ENCODE measurements at regions not wholly inside any gene's neighbourhood (a gene's known extent, or its start where the extent isn't known, plus 50 kb on each side); places are given as distances from the start of the nearest gene placed in this dataset.

DNA sequence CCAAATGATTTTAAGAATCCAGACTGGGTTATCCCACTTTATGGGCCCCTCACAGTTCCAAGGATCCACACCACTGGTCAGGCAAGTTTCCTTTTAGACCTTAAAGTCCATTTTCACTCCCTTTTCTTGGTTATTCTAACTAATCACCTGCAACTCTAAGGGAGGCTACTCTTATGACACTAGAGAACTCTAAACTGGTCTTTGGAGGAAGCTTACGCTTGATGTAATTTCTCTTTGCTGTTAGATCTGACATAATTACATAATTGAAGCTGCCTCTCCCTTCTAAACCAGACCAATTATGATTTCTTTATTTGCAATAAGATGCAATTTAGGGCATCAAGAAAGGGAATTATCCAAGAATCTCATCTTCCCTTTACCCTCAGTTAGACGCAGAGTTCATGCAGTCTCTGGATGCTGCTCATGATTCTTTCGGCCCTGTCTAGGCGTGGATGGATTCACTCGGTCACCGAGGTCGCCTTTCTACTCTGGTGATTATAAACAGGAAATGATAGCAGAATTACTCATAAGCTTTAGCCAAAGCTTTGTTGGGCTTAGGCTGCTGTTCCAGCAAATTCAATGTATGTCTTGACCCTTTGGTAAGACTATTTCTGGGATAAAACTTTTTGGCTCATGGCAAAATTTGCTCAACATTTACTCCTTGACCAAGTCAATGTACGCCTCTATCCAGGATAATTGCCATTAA is 130.9 kb upstream of the PRNP start:
- DNase-seq = no peak

DNA sequence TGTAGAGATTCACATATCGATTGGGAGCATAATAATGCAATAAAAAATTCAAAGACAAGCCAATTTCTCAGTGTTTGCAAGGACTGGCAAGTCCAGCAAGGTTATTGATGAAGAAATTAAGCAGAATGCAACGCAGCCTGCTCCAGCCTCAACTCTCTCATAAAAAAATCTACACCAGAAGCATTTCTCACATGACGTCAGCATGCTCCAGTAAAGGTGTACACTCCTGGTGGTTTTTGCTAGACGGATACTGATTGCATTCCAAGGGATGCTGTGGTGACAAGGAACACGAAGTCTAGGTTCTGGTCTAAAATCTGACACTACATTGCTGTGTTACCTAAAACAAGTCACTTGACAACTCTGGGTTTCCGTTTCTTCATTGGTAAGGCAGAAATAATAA is 131.9 kb upstream of the PRNP start:
- no peak for DNase-seq

DNA sequence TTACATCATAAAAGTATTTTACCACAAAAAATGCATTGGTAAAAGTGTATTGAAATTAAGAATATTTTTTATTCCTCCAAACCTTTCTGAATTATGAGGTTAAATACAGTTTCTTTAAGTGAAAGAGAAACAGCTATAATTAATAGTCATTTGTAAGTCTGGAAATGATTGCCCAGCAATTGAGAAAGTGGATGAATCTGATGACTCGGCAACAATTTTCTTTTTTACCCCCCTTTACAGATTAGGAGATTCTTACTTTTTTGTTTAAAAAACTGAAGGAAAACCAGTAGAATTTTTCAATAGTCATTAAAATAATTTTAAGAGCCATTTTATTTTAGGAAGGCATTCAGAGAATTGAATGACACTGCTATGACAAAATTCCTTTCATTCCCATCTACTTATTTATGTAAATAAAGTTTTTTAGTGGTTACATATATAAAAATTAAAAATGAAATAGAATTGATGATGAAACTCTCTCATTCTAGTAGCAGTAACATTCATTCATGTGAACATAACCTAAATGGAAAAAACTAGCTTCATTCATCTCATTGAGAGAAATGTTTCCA is 134.1 kb upstream of the PRNP start:
- DNase-seq = no peak

DNA sequence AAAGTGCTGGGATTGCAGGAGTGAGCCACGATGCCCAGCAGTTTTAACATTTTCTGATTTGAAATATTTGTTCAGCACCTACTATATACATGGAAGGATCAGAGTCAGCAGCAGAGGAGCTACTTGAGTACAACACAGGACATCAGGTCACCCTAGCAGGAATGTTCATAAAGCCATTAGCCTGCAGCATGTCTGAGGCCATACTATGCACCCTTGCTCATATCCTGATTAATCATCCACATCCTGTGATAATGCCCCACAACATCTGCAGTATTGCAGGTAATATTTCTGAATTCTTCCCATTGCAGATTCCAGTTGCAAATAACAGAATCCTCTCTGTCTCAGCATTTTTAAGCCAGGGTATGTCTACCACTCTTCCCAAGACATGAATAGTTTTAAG is 135.5 kb upstream of the PRNP start:
- no peak for DNase-seq

DNA sequence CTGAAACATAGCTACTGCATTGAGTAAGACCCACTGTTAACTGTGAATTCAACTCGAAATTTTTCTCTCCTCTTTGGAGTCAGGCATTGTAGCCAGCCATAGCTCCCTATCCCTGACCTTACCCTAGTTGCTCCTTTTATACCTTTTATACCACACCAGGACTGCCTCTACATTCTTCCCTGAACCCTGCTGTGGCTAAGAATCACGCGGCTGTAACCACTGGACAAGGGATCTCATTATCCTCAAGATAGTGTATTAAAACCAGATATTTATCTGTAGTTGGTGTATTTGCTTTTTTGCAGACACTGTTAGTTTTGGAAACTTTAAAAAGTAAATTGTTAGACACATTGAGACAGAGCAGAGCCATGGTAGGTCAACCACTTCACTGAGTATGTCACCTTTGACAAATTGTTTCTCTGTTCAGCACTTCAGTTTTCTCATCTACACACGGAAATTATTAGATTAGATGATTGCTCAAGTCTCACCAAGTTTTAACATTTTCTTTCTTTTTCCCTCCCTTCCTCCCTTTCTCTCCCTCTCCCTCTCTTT is 136.5 kb upstream of the PRNP start:
- DNase-seq = no peak

DNA sequence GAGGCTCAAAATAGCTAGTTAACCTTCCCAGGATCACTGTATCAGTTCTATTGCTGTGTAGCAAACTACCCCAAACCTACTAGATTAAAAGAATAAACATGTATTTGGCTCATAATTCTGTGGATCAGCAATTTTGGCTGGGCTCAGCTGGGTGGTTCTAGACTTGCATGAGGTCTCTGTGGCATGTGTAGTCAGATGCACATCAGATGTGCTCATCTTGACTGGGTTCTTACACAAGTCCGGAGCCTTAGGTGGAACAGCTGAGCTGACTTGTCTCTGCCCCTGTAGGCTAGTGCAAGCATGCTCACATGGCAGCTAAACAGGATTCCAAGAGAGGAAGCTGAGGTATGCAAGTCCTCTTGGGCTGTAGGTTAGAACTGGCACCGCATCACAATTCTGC is 137.7 kb upstream of the PRNP start:
- DNase-seq = no peak

DNA sequence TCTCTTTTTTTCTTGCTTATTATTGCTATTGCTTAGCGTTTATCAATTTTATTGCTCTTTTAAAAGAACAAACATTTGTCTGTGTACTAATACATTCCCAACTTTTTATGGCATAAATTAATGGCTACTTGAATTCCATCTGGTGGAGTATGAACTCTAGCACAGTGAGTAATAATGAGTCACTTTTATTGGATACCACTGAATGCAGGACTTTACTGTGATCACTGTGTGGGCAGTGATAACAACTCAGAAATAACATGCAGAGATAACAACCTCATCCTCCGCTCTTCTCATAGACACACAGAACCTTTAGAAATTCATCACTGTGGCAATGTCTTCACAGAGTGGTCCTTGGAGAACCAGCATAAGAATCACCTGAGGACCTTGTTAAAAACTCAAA is 139.5 kb upstream of the PRNP start:
- DNase-seq = no peak

DNA sequence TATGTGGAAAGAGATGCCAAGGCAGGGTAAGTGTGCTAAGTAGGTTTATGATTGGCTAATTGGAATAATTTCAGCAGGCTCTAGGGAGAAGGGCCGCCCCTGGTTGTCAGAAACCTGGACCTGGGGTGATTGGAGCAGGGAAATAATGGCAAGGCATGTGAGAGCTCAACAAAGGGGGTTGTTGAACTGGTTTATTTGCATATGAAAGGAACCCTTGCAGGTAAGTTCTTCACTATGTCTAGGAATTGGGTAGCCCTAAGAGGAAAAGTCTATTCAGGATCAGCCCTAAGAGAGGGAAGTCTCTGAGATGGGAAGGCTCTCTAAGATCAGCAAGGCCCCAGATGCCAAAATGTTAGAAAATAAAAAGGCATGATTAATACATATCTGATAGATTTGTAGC is 139.9 kb upstream of the PRNP start:
- DNase-seq = no peak

DNA sequence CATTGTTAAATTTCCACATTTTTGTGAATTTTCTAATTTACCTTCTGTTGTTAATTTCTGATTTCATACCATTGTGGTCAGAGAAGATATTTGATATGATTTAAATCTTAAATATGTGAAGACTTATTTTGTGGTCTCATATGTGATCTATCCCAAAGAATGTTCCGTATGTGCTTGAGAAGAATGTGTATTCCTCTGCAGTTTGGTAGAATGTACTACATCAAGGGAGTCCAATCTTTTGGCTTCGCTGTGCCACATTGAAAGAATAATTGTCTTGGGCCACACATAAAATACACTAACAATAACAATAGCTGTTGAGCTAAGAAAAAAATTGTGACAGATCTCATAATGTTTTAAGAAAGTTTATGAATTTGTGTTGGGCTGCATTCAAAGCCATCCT is 140.7 kb upstream of the PRNP start:
- no peak for DNase-seq

DNA sequence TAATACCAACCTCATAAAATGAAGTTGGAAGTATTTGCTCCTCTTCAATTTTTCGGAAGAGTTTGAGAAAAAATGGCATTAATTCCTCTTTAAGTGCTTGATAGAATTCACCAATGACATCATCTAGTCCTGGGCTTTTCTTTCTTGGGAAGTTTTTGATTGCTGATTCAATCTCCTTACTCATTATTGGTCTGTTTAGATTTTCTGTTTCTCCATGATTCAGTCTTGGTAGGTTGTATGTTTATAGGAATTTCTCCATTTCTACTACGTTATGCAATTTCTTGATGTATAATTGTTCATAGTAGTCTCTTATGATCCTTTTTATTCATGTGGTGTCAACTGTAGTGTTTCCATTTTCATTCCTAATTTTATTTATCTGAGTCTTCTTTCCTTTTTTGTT is 141.5 kb upstream of the PRNP start:
- DNase-seq = no peak

DNA sequence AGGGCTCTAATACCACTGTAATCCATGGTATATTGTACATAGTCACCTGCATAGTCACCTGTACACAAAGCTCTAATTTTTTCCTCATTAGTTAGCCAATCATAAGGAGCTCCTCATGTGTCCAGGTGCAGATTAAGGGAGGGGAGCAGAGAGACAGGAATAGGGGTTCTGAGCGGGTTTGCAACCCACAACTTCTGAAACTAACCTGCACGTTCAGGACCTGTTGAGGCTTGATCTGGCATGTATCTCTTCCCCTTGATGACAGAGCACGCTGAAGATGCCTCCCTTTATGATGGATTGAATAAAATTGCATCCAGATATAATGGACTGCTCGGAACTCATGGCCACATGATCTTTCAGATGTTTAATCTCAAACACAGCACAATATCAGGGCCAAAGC is 144.0 kb upstream of the PRNP start:
- DNase-seq = no peak

DNA sequence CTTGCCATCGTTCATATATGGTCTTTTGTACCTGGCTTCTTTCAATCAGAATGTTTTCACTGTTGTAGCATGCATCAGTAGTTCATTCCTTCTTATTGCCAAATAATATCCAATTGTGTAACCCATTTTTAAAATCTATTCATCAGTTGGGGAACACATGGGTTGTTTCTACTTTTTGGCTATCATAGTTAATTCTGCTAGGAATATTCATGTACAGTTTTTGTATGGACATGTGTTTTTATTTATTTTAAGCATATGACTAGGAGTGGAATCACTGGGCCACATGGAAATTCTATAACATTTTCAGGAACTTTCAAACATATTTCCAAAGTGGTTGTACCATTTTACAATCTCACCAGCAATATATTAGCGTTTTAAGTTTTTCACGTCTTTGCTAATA is 151.9 kb upstream of the PRNP start:
- DNase-seq = no peak

DNA sequence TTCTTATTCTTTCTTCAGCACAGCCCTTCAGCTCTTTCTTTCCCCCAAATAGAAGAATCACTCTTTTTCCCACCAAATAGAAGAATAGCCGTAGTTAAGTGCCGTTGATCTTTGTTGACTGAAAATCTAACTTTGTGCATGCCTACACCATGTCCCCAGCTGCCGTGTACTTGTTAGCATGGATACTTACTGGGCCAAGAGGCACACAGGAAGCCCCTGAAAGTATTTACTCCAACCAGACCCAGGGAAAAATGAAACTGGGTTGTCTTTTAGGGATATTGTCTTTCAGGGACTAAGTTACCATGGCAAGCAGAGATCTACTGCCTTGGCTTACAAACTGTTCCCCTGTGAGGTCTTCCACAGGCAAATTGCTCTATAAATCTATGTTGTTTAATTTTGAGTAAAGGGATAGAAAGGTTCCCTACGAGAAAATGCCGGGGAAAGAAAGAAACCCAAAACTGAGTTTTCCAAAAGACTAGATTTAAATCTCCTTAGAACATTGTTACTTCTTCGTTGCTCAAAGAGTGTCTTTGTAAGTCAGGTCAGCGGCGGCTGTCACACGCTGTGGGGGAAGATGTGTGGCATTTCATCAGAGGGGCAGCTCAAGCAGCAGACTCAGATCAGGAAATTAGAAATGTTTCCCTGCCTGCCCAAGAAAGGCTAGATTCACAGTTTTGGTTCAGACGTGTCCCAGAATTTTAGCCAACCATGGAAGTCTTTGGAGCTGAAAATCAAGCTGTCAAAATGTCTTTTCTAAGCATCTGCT is 152.7 kb upstream of the PRNP start:
- DNase-seq = no peak

DNA sequence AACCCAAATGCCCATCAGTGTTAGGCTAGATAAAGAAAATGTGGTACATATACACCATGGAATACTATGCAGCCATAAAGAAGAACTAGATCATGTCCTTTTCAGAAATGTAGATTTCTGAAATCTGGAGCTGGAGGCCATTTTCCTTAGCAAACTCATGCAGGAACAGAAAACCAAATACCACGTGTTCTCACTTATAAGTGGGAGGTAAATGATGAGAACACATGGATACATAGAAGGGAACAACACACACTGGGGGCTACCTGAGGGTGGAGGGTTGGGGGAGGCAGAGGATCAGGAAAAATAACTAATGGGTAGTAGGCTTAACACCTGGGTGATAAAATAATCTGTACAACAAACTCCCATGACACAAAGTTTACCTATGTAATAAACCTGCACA is 153.5 kb upstream of the PRNP start:
- DNase-seq = no peak

DNA sequence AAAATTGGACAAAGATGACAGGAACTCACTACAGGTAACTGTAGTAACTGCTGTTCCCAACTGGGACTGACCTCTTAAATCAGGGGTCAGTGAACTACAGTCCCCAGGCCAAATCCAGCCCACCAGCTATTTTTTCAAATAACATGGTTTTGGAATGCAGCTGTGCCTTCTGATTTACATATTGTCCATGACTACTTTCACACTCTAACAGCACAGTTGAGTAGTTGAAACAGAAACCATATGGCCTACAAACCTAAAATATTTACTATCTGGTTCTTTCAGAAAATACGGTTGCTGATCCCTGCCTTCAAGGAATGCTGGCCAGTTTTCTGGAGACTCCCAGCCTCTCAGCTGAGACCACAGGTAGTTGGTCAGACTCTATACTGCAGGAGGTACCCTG is 161.5 kb upstream of the PRNP start:
- DNase-seq = no peak

DNA sequence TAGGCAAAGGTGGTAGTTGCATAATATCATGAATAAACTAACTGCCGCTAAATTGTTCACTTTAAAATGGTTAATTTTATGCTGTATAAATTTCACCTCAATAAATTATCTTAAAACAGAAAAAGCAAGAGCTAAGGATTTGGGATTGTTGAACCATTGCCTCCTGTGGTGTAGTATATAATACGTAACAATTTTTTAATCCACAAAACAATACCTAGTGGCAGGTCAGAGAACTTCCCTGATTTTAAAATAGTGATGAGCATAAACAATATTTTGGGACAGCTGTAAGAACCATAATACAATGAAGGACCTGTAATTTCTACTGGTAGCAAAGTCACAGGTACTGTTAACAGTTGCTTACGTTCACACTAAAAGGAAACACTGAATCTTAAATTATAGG is 161.9 kb upstream of the PRNP start:
- no peak for DNase-seq

DNA sequence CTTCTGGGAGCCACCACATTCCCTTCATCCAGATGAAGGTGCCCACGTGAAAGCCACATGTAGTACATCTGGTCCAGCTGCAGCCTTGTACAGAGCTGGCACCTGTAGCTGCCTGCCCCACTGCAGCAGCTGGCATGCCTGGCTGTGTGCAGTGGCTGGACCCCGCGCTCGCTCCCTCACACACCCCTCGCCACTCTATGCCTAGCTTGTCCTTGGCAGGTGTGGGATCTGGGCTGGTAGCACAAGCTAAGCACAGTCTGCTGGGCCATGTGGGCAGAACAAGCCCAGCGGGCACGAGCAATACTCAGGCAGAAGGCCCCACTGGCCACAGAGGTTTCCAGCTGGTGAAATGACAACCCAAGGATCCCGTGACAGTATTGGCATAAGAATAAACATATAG is 163.9 kb upstream of the PRNP start:
- DNase-seq = no peak

DNA sequence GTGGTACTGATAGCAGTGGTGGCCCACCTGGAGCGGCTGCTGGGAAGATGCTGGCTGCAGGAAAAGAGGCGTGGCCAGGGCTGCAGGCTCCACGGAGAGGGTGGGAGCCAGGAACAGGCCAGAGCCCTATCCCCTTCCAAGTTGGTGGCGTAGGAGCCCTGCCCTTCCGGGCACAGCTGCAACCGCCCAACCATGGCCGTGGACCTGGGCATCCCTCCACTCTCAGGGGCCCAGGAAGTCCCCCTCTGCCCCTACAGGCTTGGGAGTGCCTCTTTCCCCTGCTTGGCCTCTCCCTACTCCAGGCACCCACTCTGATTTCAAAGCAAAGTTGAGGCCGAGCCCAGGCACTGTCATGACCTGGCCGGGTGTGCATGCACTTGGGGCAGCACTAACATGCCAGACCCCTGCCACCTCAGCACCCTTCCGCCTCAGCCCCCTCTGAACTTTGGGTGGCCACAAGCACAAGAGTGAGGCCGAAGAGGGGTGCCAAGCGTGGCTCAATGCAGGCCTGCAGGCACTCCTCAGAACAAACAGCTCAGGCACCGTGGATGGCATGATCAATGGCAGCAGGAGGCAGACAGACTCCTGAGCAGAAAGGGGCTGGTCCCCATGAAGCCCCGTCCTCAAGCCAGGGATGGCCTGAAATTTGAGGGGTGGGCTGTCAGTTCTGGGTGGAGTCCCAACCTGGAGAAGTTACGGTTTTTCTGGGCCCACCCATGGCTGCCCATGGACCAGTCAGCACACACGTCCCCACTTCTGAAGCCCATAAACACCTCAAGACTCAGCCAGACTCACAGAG is 164.9 kb upstream of the PRNP start:
- DNase-seq = no peak

DNA sequence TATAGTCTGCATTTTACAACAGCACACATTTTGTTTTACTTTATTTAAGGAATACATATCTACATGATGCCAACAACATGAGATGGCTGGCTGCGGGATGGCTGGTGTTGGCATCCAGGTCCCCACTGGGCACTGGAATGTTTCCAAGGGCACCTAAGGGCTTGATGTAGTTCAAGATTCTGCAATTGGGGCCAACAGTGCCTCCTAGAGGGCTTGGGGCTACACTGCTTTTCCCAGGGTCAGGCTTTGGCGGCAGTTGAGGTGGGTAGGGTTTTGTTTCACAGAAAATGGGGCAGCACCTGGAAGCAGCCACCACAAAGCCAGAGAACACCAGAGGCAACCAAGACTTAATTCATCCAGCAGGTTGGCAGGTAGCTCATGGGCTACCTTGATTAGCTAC is 166.7 kb upstream of the PRNP start:
- DNase-seq = peak; percentile 23

DNA sequence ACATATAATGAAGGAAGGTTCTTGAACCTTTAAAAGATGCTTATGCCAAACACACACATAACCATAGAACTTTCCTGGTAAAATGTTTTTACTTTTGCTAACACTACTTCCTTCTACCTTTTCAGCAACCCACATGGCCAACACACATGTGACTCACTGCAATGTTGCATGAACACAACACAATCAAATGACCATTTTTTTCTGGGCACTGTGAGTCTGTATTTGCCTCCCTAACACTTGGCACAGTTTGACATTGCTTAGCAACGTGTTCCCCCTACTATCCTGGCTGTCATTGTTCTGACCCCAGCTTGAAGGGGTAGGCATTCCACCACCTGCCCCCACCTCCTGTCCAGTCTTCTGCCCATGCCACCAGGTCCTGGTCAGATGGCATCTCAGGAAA is 169.4 kb upstream of the PRNP start:
- DNase-seq = no peak

DNA sequence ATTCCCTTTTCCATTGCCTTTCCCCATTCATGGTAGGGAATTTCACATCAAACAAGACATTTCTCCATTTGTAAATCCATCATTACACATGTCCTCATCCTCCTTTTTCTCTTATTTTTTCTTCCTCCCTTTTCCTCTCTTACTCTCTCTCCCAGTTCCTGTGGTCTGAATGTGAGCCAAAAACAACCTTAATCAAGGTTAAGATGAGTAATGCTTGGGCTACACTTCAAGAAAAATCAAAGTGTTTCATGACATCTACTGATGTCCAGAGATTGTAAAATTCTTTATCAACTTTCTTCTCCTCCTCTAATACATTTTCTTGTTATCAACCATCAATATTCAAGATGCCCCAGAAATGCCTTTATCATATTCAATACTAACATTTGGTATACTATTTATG is 172.5 kb upstream of the PRNP start:
- DNase-seq = no peak

DNA sequence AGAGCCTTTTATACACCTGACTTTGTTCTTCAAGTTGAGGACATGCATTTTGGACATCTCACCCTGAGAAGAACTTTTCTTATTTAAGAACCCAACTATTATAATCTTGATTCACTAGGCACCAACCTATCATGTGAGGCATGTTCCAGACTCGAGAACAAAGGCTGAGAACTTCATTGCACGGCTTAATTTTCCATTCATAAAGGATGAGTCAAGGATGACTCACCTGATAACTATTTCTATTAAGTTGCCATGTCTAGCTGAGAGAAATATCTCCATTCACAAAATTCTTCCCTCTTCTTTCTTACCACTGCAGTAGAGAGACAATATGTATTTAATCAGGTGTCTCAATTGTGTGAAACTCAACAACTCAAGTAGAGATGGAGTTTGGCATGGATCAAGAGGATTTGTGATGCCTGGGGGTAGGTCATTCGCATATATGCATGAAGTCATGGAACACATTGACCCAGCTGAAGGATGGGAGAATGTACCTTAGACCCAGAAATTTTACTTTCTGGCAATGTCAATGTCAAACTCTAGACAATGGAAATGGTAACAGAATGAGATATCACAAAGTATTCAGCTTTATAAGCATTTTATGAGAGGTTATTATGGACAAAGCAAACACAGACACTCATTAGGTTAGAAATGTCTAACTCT is 173.2 kb upstream of the PRNP start:
- DNase-seq = no peak

DNA sequence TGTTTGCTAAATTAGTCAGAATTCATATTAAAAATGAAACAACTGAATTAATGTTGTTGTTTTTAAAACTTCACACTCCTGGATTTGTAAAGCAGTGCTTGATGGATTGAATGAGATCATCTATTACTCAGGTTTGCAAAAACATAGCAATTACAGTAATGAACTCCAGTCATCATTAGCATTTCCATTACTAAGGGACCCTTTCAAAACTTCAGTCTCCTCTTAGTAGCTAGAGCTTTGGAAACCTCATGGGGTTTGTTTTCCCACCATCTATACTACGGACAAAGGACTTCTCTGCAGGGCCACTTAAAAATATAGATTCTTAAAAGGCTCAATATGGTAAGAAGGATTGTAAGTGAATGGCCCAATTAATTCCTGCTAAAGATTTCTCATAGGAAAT is 174.5 kb upstream of the PRNP start:
- no peak for DNase-seq
